Neutrophil (primary cell): ENCODE measurements at regions not wholly inside any gene's neighbourhood (a gene's known extent, or its start where the extent isn't known, plus 50 kb on each side); places are given as distances from the start of the nearest gene placed in this dataset.

ENCODE experiments used
- H3K27ac ChIP-seq: fragments of 200-600 bp; sonication (generic); 2 replicates; pipeline ENCODE4 v1.5.1; 2016; ENCODE audit warnings: mild to moderate bottlenecking, moderate library complexity
- H3K27me3 ChIP-seq: fragments of 200-600 bp; sonication (generic); 2 replicates; pipeline ENCODE4 v1.6.0; 2016; ENCODE audit warnings: mild to moderate bottlenecking
- H3K36me3 ChIP-seq: fragments of 200-600 bp; sonication (generic); 2 replicates; pipeline ENCODE4 v1.5.1; 2017
- H3K4me1 ChIP-seq, 2 experiments: fragments of 200-600 bp in 1 of 2; sonication (generic) in 1 of 2; 1 replicate in 1 of 2; 2 replicates in 1 of 2; pipeline versions ENCODE4 v1.5.1 to v1.6.1; 2013 to 2016; ENCODE audit warnings: low read depth in 1 of 2, low read length in 1 of 2, mild to moderate bottlenecking in 1 of 2, moderate library complexity in 1 of 2; ENCODE audit not compliant: control insufficient read depth in 1 of 2, insufficient read depth in 1 of 2
- H3K4me3 ChIP-seq, 2 experiments: fragments of 200-600 bp in 1 of 2; sonication (generic) in 1 of 2; 1 replicate in 1 of 2; 2 replicates in 1 of 2; pipeline ENCODE4 v1.5.1; 2013 to 2016; ENCODE audit warnings: low read depth in 1 of 2, low read length in 1 of 2, mild to moderate bottlenecking in 1 of 2, moderate library complexity in 1 of 2
- H3K9me3 ChIP-seq: fragments of 200-600 bp; sonication (generic); 2 replicates; pipeline ENCODE4 v1.5.1; 2016
- CTCF ChIP-seq: fragments of 200-600 bp; sonication (generic); IDR thresholded peaks from 2 replicates; pipeline ENCODE4 v1.5.1; 2016; ENCODE audit warnings: antibody characterized with exemption

GRCh38 chr2:16207611-16208010 is 267.3 kb downstream of the MYCN start:
- Histone ChIP-seq H3K27me3 (no peaks in the 10 kb centered on the region), H3K36me3 (no peaks in the 10 kb centered on the region), H3K9me3 (no peaks in the 10 kb centered on the region), H3K27ac (no peak overlapping the region), H3K4me1 (no peaks in the 10 kb centered on the region), H3K4me3 (no peak overlapping the region)
- TF ChIP-seq CTCF = no peak

- TF ChIP-seq CTCF = no peak
- no peaks in the 10 kb centered on the region for H3K36me3 ChIP-seq
- no peaks in the 10 kb centered on the region for H3K9me3 ChIP-seq
- no peaks in the 10 kb centered on the region for H3K27me3 ChIP-seq
- no peaks in the 10 kb centered on the region for H3K4me1 ChIP-seq
- no peak overlapping the region for H3K27ac ChIP-seq
- H3K4me3 ChIP-seq = no peak overlapping the region
Observed at GRCh38 chr2:16207151-16207550, 266.8 kb downstream of the MYCN start.

GRCh38 chr2:16206191-16206944 is 266.0 kb downstream of the MYCN start:
- no peaks in the 10 kb centered on the region for H3K27me3 ChIP-seq
- H3K9me3 ChIP-seq = no peaks in the 10 kb centered on the region
- no peak overlapping the region for H3K4me3 ChIP-seq
- no peak for TF ChIP-seq CTCF
- H3K36me3 ChIP-seq = no peaks in the 10 kb centered on the region
- H3K27ac ChIP-seq = no peak overlapping the region
- H3K4me1 ChIP-seq = no peaks in the 10 kb centered on the region

GRCh38 chr2:16205631-16206030 is 265.3 kb downstream of the MYCN start:
- Histone ChIP-seq H3K36me3 (no peaks in the 10 kb centered on the region), H3K4me3 (no peak overlapping the region), H3K27ac (no peak overlapping the region), H3K9me3 (no peaks in the 10 kb centered on the region), H3K27me3 (no peaks in the 10 kb centered on the region), H3K4me1 (no peaks in the 10 kb centered on the region)
- no peak for TF ChIP-seq CTCF

GRCh38 chr2:16204886-16205620 is 264.7 kb downstream of the MYCN start:
- Histone ChIP-seq H3K27me3 (no peaks in the 10 kb centered on the region), H3K36me3 (no peaks in the 10 kb centered on the region), H3K27ac (no peak overlapping the region), H3K4me3 (no peak overlapping the region), H3K9me3 (no peaks in the 10 kb centered on the region), H3K4me1 (no peaks in the 10 kb centered on the region)
- no peak for TF ChIP-seq CTCF
